WTC11 (cell line): ENCODE measurements at regions not wholly inside any gene's neighbourhood (a gene's known extent, or its start where the extent isn't known, plus 50 kb on each side); places are given as distances from the start of the nearest gene placed in this dataset.

Experiments used
- CREB1 ChIP-seq: sonication (generic); formaldehyde crosslinking; IDR thresholded peaks from 2 replicates; pipeline ENCODE4 v1.8.0; 2023; ENCODE audit warnings: mild to moderate bottlenecking, missing genetic modification reagents
- CREM ChIP-seq: sonication (generic); formaldehyde crosslinking; IDR thresholded peaks from 2 replicates; pipeline ENCODE4 v1.8.1; 2022; ENCODE audit warnings: mild to moderate bottlenecking, missing genetic modification reagents, moderate library complexity
- CTCF ChIP-seq: fragments of 200-600 bp; IDR thresholded peaks from 2 replicates; pipeline ENCODE4 v1.8.0; 2022; ENCODE audit warnings: antibody characterized with exemption
- HMGA2 ChIP-seq: fragments of 250-450 bp; sonication (Bioruptor Pico); IDR thresholded peaks from 2 replicates; pipeline ENCODE4 v1.4.0; 2021; ENCODE audit warnings: mild to moderate bottlenecking, moderate library complexity
- JUN ChIP-seq: sonication (generic); formaldehyde crosslinking; IDR thresholded peaks from 2 replicates; pipeline ENCODE4 v1.8.0; 2023; ENCODE audit warnings: mild to moderate bottlenecking, missing genetic modification reagents
- KAT7 ChIP-seq: sonication (generic); formaldehyde crosslinking; IDR thresholded peaks from 2 replicates; pipeline ENCODE4 v1.8.1; 2023; ENCODE audit warnings: missing genetic modification reagents, mild to moderate bottlenecking, borderline replicate concordance
- MAX ChIP-seq: sonication (generic); formaldehyde crosslinking; IDR thresholded peaks from 2 replicates; pipeline ENCODE4 v1.8.0; 2022; ENCODE audit warnings: mild to moderate bottlenecking, missing genetic modification reagents
- SP1 ChIP-seq: sonication (generic); formaldehyde crosslinking; conservative IDR thresholded peaks from 2 replicates; pipeline ENCODE4 v1.8.1; 2022; ENCODE audit warnings: missing genetic modification reagents
- TF ChIP-seq, protein P1 (sequence below): sonication (generic); formaldehyde crosslinking; IDR thresholded peaks from 2 replicates; pipeline ENCODE4 v1.8.0; 2023; ENCODE audit warnings: missing genetic modification reagents

GRCh38 chr12:88895634-88896033, 315.4 kb upstream of the KITLG start:
- no peak for TF ChIP-seq HMGA2
- no peak for TF ChIP-seq MAX (CRISPR knock-in tag)
- TF ChIP-seq, protein P1, sequence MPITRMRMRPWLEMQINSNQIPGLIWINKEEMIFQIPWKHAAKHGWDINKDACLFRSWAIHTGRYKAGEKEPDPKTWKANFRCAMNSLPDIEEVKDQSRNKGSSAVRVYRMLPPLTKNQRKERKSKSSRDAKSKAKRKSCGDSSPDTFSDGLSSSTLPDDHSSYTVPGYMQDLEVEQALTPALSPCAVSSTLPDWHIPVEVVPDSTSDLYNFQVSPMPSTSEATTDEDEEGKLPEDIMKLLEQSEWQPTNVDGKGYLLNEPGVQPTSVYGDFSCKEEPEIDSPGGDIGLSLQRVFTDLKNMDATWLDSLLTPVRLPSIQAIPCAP (CRISPR knock-in tag): no peak
- no peak for TF ChIP-seq SP1 (CRISPR knock-in tag)
- no peak for TF ChIP-seq CTCF
- TF ChIP-seq JUN (CRISPR knock-in tag): no peak
- no peak for TF ChIP-seq CREB1
- TF ChIP-seq KAT7 (CRISPR knock-in tag): no peak
- TF ChIP-seq CREM (CRISPR knock-in tag): no peak
